Kidney (tissue), 13 donors: ENCODE measurements at regions not wholly inside any gene's neighbourhood (a gene's known extent, or its start where the extent isn't known, plus 50 kb on each side); places are given as distances from the start of the nearest gene placed in this dataset.

Experiments
- DNase-seq, 5 donors: peaks; one replicate each; pipeline ENCODE4 v3.0.0-alpha.2; 2013 to 2020
- FAIRE-seq: peaks from 2 replicates; lab custom pipeline; 2012; peaks lifted over from hg19 to GRCh38; lab: Jason Lieb, UNC
- H3K27ac ChIP-seq, 2 donors: one replicate each; pipeline ENCODE4 v1.7.0; 2013; ENCODE audit warnings: low read depth in 2 of 2, low read length in 2 of 2, inconsistent platforms in 1 of 2
- H3K27me3 ChIP-seq: one replicate; pipeline ENCODE4 v1.7.1; 2013; ENCODE audit warnings: low read length, inconsistent platforms; ENCODE audit not compliant: control insufficient read depth, insufficient read depth
- H3K36me3 ChIP-seq, 3 donors: one replicate each; pipeline versions ENCODE4 v1.7.0 to v1.7.1; 2013; ENCODE audit warnings: low read length in 3 of 3, control low read depth in 1 of 3, inconsistent platforms in 1 of 3; ENCODE audit not compliant: insufficient read depth in 3 of 3, control insufficient read depth in 2 of 3
- H3K4me1 ChIP-seq, 3 donors: one replicate each; pipeline versions ENCODE4 v1.7.0 to v1.7.1; 2013; ENCODE audit warnings: low read length in 3 of 3, inconsistent platforms in 1 of 3, low read depth in 1 of 3; ENCODE audit not compliant: control insufficient read depth in 2 of 3, insufficient read depth in 2 of 3
- H3K4me3 ChIP-seq, 3 donors: one replicate each; pipeline versions ENCODE4 v1.7.0 to v1.8.1; 2013; ENCODE audit warnings: low read length in 3 of 3, control low read depth in 1 of 3, inconsistent platforms in 1 of 3
- H3K9ac ChIP-seq, 3 donors: one replicate each; pipeline versions ENCODE4 v1.7.0 to v1.7.1; 2013; ENCODE audit warnings: low read length in 3 of 3, control low read depth in 1 of 3, inconsistent platforms in 1 of 3
- H3K9me3 ChIP-seq, 3 donors: one replicate each; pipeline versions ENCODE4 v1.7.0 to v1.7.1; 2013; ENCODE audit warnings: low read length in 3 of 3, control low read depth in 1 of 3, inconsistent platforms in 1 of 3; ENCODE audit not compliant: control insufficient read depth in 2 of 3, insufficient read depth in 1 of 3
- CTCF ChIP-seq: IDR thresholded peaks from 3 replicates; pipeline ENCODE4 v1.5.1; 2012; ENCODE audit warnings: mild to moderate bottlenecking, moderate library complexity, borderline replicate concordance; ENCODE audit not compliant: insufficient read depth; ENCODE audit errors: extremely low read depth
- intact Hi-C: fragments of 100-400 bp; cut with DNase I; formaldehyde crosslinking; loops from one replicate; pipeline ENCODE4 v1.11.1; 2022
- donor health status: control.
- donor health status: control.
- donor health status: control.
- donor health status: control.
- donor health status: control.
- donor health status: DM: yes; HTN: yes; CAD: no.
- donor health status: Normal renal cell carcinoma (clear cell type).

DNA sequence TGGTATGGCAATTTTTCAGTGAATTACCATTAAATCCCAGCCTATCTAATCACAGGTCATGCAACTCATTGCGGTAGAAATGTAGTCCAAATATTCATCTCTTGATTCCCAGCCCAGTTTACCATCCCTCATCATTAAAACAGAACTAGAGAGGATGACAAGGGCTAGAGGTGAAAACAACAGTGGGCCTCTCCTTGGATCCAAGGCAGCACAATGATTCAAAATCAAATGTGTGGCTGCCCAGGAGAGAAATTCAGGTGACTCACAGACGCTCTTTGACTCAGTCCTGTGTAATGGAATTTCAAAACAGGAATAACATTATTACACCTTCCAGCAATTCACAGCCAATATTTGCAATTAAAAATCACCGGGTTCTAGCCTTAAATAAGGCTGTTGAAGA lies 246.5 kb downstream of the TBL1XR1 start:
- intact Hi-C loops, result no loop called here
- no peak overlapping the region for H3K4me3 ChIP-seq
- no peak for DNase-seq
- H3K36me3 ChIP-seq, result no peaks in the 10 kb centered on the region
- H3K9ac ChIP-seq, result no peak overlapping the region
- FAIRE-seq, result no peak
- H3K4me1 ChIP-seq, result peaks cover 0 to 2% (median 0%) of the 10 kb centered on the region in 3 donors
- H3K27ac ChIP-seq, result peak overlapping the region in 1 of 2 donors; percentile 8
- no peaks in the 10 kb centered on the region for H3K9me3 ChIP-seq
- no peak for TF ChIP-seq CTCF
- H3K27me3 ChIP-seq, result no peaks in the 10 kb centered on the region

- Histone ChIP-seq H3K36me3 (no peaks in the 10 kb centered on the region), H3K4me1 (peaks cover 0 to under 1% (median 0%) of the 10 kb centered on the region in 3 donors), H3K9me3 (no peaks in the 10 kb centered on the region), H3K9ac (no peak overlapping the region), H3K27ac (no peak overlapping the region), H3K4me3 (no peak overlapping the region), H3K27me3 (no peaks in the 10 kb centered on the region)
- no peak for TF ChIP-seq CTCF
- DNase-seq (peak in 1 of 5 donors; percentile 44), FAIRE-seq (no peak)
- intact Hi-C loops, result no loop called here
Observed at GRCh38 chr3:176948151-176948550, 249.1 kb downstream of the TBL1XR1 start.

GRCh38 chr3:176946202-176946601 lies 251.1 kb downstream of the TBL1XR1 start:
- Histone ChIP-seq H3K4me3 (no peak overlapping the region), H3K27me3 (no peaks in the 10 kb centered on the region), H3K4me1 (no peaks in the 10 kb centered on the region), H3K27ac (no peak overlapping the region), H3K9me3 (no peaks in the 10 kb centered on the region), H3K36me3 (no peaks in the 10 kb centered on the region), H3K9ac (no peak overlapping the region)
- intact Hi-C loops, result no loop called here
- DNase-seq (no peak), FAIRE-seq (no peak)
- TF ChIP-seq CTCF, result no peak

- DNase-seq, result no peak
- Histone ChIP-seq H3K4me1 (no peaks in the 10 kb centered on the region), H3K9ac (no peak overlapping the region), H3K27ac (no peak overlapping the region), H3K27me3 (no peaks in the 10 kb centered on the region), H3K36me3 (no peaks in the 10 kb centered on the region), H3K4me3 (no peak overlapping the region), H3K9me3 (no peaks in the 10 kb centered on the region)
- no peak for FAIRE-seq
- TF ChIP-seq CTCF, result no peak
- intact Hi-C loops, result no loop called here
Observed at GRCh38 chr3:176942305-176942704, 255.0 kb downstream of the TBL1XR1 start.
